ENCODE measurements at regions not wholly inside any gene's neighbourhood (a gene's known extent, or its start where the extent isn't known, plus 50 kb on each side); places are given as distances from the start of the nearest gene placed in this dataset.
"Not testable (repeated sequence)": the region's sequence is repeated elsewhere in the genome, so short reads cannot be mapped to it uniquely, and the experiment has no call there.

- Histone ChIP-seq H3K9ac (ENCODE audit: low read length) (no peak overlapping the region), H3K9me3 (ENCODE audit: insufficient read depth, low read length) (no peaks in the 10 kb centered on the region), H3K36me3 (replicated peaks; ENCODE audit: low read depth, low read length) (no peaks in the 10 kb centered on the region), H3K79me2 (ENCODE audit: low read length) (no peaks in the 10 kb centered on the region), H4K20me1 (ENCODE audit: insufficient read depth, low read length) (no peaks in the 10 kb centered on the region), H3K4me3 (ENCODE audit: low read length) (no peak overlapping the region), H3K4me2 (ENCODE audit: low read length) (no peak overlapping the region), H3K27ac (ENCODE audit: low read length) (no peak overlapping the region), H3K27me3 (ENCODE audit: low read depth, low read length) (no peaks in the 10 kb centered on the region), H2AFZ (ENCODE audit: low read depth, low read length) (no peak overlapping the region), H3K4me1 (ENCODE audit: low read length) (no peaks in the 10 kb centered on the region)
- no peak for TF ChIP-seq CTCF (IDR thresholded peaks at IDR 0.05; ENCODE audit: low read depth, low read length)
- TF ChIP-seq EZH2phosphoT487 (IDR thresholded peaks at IDR 0.05; ENCODE audit: low read depth): no peak
Measured at GRCh38 chr11:98536023-98536422, 484.7 kb upstream of the CNTN5 start.

GRCh38 chr11:98538358-98538757 lies 482.4 kb upstream of the CNTN5 start:
- not testable (repeated sequence) for H3K4me1 ChIP-seq (ENCODE audit: low read length); H3K4me3 ChIP-seq (ENCODE audit: low read length); H2AFZ ChIP-seq (ENCODE audit: low read depth, low read length); H3K4me2 ChIP-seq (ENCODE audit: low read length); H3K27ac ChIP-seq (ENCODE audit: low read length); H3K27me3 ChIP-seq (ENCODE audit: low read depth, low read length); H4K20me1 ChIP-seq (ENCODE audit: insufficient read depth, low read length); H3K79me2 ChIP-seq (ENCODE audit: low read length); H3K9ac ChIP-seq (ENCODE audit: low read length); H3K9me3 ChIP-seq (ENCODE audit: insufficient read depth, low read length); H3K36me3 ChIP-seq (replicated peaks; ENCODE audit: low read depth, low read length)

GRCh38 chr11:98545544-98546175 lies 475.1 kb upstream of the CNTN5 start:
- no peaks in the 10 kb centered on the region for H3K79me2 ChIP-seq (ENCODE audit: low read length)
- TF ChIP-seq EZH2phosphoT487 (IDR thresholded peaks at IDR 0.05; ENCODE audit: low read depth): no peak
- no peak for TF ChIP-seq CTCF (IDR thresholded peaks at IDR 0.05; ENCODE audit: low read depth, low read length)
- H3K4me2 ChIP-seq (ENCODE audit: low read length): no peak overlapping the region
- H3K27ac ChIP-seq (ENCODE audit: low read length): no peak overlapping the region
- H4K20me1 ChIP-seq (ENCODE audit: insufficient read depth, low read length): no peaks in the 10 kb centered on the region
- no peak overlapping the region for H3K4me3 ChIP-seq (ENCODE audit: low read length)
- no peaks in the 10 kb centered on the region for H3K36me3 ChIP-seq (replicated peaks; ENCODE audit: low read depth, low read length)
- H3K4me1 ChIP-seq (ENCODE audit: low read length): no peaks in the 10 kb centered on the region
- H3K9me3 ChIP-seq (ENCODE audit: insufficient read depth, low read length): no peaks in the 10 kb centered on the region
- no peak overlapping the region for H3K9ac ChIP-seq (ENCODE audit: low read length)
- no peak overlapping the region for H2AFZ ChIP-seq (ENCODE audit: low read depth, low read length)
- no peaks in the 10 kb centered on the region for H3K27me3 ChIP-seq (ENCODE audit: low read depth, low read length)

- no peaks in the 10 kb centered on the region for H3K36me3 ChIP-seq (replicated peaks; ENCODE audit: low read depth, low read length)
- H3K79me2 ChIP-seq (ENCODE audit: low read length): no peaks in the 10 kb centered on the region
- no peaks in the 10 kb centered on the region for H3K27me3 ChIP-seq (ENCODE audit: low read depth, low read length)
- H4K20me1 ChIP-seq (ENCODE audit: insufficient read depth, low read length): no peaks in the 10 kb centered on the region
- H3K9me3 ChIP-seq (ENCODE audit: insufficient read depth, low read length): no peaks in the 10 kb centered on the region
- H3K4me3 ChIP-seq (ENCODE audit: low read length): no peak overlapping the region
- no peak overlapping the region for H3K9ac ChIP-seq (ENCODE audit: low read length)
- no peak for TF ChIP-seq CTCF (IDR thresholded peaks at IDR 0.05; ENCODE audit: low read depth, low read length)
- no peak for TF ChIP-seq EZH2phosphoT487 (IDR thresholded peaks at IDR 0.05; ENCODE audit: low read depth)
- H3K4me2 ChIP-seq (ENCODE audit: low read length): no peak overlapping the region
- H2AFZ ChIP-seq (ENCODE audit: low read depth, low read length): no peak overlapping the region
- no peak overlapping the region for H3K27ac ChIP-seq (ENCODE audit: low read length)
- no peaks in the 10 kb centered on the region for H3K4me1 ChIP-seq (ENCODE audit: low read length)
Measured at GRCh38 chr11:98549571-98549970, 471.2 kb upstream of the CNTN5 start.

All from OCI-LY3 (cell line).